ENCODE measurements at regions not wholly inside any gene's neighbourhood (a gene's known extent, or its start where the extent isn't known, plus 50 kb on each side); places are given as distances from the start of the nearest gene placed in this dataset.

GRCh38 chr3:191068946-191069813 is 129.9 kb upstream of the OSTN start:
- in situ Hi-C loops (cut with MboI; ENCODE audit: low sequenced_read_pairs, unreplicated experiment): no loop called here
- no peak for TF ChIP-seq CTCF (IDR thresholded peaks at IDR 0.05; ENCODE audit: borderline replicate concordance, control extremely low read depth, extremely low read depth, insufficient read depth, missing control alignments)

GRCh38 chr3:191066669-191067068 is 132.4 kb upstream of the OSTN start:
- in situ Hi-C loops (cut with MboI; ENCODE audit: low sequenced_read_pairs, unreplicated experiment): no loop called here
- DNase-seq (ENCODE audit: low spot score): no peak
- no peak for TF ChIP-seq CTCF (IDR thresholded peaks at IDR 0.05; ENCODE audit: borderline replicate concordance, control extremely low read depth, extremely low read depth, insufficient read depth, missing control alignments)

More at GRCh38 chr3:191068946-191069813, 129.9 kb upstream of the OSTN start:
- no peak for DNase-seq (ENCODE audit: low spot score)

- no peak for TF ChIP-seq CTCF (IDR thresholded peaks at IDR 0.05; ENCODE audit: borderline replicate concordance, control extremely low read depth, extremely low read depth, insufficient read depth, missing control alignments)
- no peak for DNase-seq (ENCODE audit: low spot score)
- in situ Hi-C loops (cut with MboI; ENCODE audit: low sequenced_read_pairs, unreplicated experiment): no loop called here
These were observed 133.7 kb upstream of the OSTN start for GRCh38 chr3:191065181-191065805.

- peak; percentile 33 for DNase-seq (ENCODE audit: low spot score)
- in situ Hi-C loops (cut with MboI; ENCODE audit: low sequenced_read_pairs, unreplicated experiment): no loop called here
- no peak for TF ChIP-seq CTCF (IDR thresholded peaks at IDR 0.05; ENCODE audit: borderline replicate concordance, control extremely low read depth, extremely low read depth, insufficient read depth, missing control alignments)
These were observed 148.0 kb upstream of the OSTN start for GRCh38 chr3:191051037-191051436.

GRCh38 chr3:191047930-191048329 is 151.1 kb upstream of the OSTN start:
- no peak for TF ChIP-seq CTCF (IDR thresholded peaks at IDR 0.05; ENCODE audit: borderline replicate concordance, control extremely low read depth, extremely low read depth, insufficient read depth, missing control alignments)
- no peak for DNase-seq (ENCODE audit: low spot score)
- in situ Hi-C loops (cut with MboI; ENCODE audit: low sequenced_read_pairs, unreplicated experiment): loop anchor here (25.0 kb wide), 1 partner anchor 161 kb away; no protein-coding TSS in a partner anchor

- DNase-seq (ENCODE audit: low spot score): no peak
- TF ChIP-seq CTCF (IDR thresholded peaks at IDR 0.05; ENCODE audit: borderline replicate concordance, control extremely low read depth, extremely low read depth, insufficient read depth, missing control alignments): no peak
- in situ Hi-C loops (cut with MboI; ENCODE audit: low sequenced_read_pairs, unreplicated experiment): loop anchor here (25.0 kb wide), 1 partner anchor 144 kb away; no protein-coding TSS in a partner anchor
These were observed 168.1 kb upstream of the OSTN start for GRCh38 chr3:191030929-191031328.
